GM12865 (cell line): ENCODE measurements at regions not wholly inside any gene's neighbourhood (a gene's known extent, or its start where the extent isn't known, plus 50 kb on each side); places are given as distances from the start of the nearest gene placed in this dataset.
"Not testable (repeated sequence)": the region's sequence is repeated elsewhere in the genome, so short reads cannot be mapped to it uniquely, and the experiment has no call there.

Source experiments
- DNase-seq: peaks from one replicate; pipeline ENCODE4 v3.0.0; 2010; ENCODE audit warnings: low read depth
- H3K4me3 ChIP-seq: 2 replicates; pipeline ENCODE4 v1.5.1; 2011; ENCODE audit warnings: mild to moderate bottlenecking, low read depth, low read length, control low read depth
- TF ChIP-seq, protein P1 (sequence below): IDR thresholded peaks from 2 replicates; pipeline ENCODE4 v1.5.1; 2011; ENCODE audit warnings: low read length, control low read depth, low read depth, inconsistent platforms; ENCODE audit not compliant: insufficient read depth; ENCODE audit errors: missing control alignments

DNA sequence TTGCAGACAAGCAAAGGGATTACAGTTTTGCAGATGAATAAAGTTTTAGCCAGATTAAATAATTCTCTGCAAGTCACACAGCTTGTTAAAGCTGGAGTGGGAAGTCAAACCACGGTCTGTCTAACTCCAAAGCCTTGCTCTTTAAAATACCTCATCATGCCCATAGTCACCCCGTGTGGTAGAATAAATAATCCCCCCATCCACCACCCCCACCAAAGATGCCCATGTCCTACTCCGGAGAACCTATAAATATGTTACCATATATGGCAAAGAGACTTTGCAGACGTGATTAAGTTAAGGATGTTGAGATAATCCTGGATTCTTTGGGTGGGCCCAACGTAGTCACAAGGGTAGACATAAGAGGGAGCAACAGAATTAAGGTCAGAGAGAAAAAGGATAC, 118.7 kb downstream of the BEND2 start:
- TF ChIP-seq, protein P1, sequence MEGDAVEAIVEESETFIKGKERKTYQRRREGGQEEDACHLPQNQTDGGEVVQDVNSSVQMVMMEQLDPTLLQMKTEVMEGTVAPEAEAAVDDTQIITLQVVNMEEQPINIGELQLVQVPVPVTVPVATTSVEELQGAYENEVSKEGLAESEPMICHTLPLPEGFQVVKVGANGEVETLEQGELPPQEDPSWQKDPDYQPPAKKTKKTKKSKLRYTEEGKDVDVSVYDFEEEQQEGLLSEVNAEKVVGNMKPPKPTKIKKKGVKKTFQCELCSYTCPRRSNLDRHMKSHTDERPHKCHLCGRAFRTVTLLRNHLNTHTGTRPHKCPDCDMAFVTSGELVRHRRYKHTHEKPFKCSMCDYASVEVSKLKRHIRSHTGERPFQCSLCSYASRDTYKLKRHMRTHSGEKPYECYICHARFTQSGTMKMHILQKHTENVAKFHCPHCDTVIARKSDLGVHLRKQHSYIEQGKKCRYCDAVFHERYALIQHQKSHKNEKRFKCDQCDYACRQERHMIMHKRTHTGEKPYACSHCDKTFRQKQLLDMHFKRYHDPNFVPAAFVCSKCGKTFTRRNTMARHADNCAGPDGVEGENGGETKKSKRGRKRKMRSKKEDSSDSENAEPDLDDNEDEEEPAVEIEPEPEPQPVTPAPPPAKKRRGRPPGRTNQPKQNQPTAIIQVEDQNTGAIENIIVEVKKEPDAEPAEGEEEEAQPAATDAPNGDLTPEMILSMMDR, result no peak
- H3K4me3 ChIP-seq, result no peak overlapping the region
- DNase-seq, result no peak

DNA sequence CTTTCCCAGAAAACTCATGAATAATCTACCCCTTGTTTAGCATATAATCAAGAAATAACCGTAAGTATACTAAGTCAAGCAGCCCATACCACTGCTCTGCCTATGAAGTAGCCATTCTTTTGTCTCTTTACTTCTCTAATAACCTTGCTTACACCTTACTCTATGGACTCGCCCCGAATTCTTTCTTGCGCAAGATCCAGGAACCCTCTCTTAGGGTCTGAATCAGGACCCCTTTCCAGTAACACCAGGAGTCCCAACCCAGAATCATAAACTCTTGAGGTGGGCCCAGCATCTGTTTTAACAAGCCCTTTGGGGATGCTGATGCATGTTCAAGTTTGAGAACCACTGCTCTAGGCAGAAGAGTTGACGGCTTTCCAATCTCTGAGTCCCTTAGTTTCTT, 119.6 kb downstream of the BEND2 start:
- TF ChIP-seq, protein P1, result no peak
- H3K4me3 ChIP-seq, result no peak overlapping the region
- no peak for DNase-seq

DNA sequence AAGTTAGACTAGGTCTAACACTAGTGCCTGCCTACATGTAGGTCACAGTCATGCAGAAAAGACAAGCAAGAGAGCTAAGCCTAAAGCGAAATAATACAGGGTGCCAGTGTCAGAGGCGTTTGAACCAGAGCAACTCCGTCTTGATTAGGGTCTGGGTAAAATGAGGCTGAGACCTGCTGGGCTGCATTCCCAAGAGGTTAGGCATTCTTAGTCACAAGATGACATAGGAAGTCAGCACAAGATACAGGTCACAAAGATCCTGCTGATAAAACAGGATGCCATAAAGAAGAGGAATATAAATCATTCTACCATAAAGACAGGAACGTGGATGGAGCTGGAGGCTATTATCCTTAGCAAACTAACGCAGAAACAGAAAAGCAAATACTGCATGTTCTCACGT, 120.9 kb downstream of the BEND2 start:
- no peak overlapping the region for H3K4me3 ChIP-seq
- no peak for DNase-seq
- TF ChIP-seq, protein P1, result no peak

GRCh38 chrX:18098763-18099162, 121.9 kb downstream of the BEND2 start:
- no peak overlapping the region for H3K4me3 ChIP-seq
- DNase-seq, result no peak

DNA sequence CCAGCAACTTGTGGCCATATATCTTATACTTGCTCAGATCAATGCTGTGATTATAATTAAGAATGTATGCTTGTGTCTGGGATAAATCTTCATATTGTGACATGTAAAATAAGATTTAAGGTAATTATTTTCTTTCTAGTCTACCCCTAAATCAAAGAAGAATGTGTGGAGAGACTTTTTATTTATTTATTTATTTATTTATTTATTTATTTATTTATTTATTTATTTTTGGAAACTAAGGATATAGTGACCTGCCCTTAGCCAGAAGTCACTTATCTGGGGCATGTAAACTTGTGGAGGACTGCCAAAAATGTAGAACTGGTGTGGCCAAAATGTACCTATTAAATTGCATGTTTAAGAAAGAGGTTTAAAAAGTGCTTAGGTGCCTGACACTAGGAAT, 144.3 kb downstream of the BEND2 start:
- H3K4me3 ChIP-seq, result no peak overlapping the region
- DNase-seq, result no peak
- TF ChIP-seq, protein P1, result no peak

More at GRCh38 chrX:18098763-18099162, 121.9 kb downstream of the BEND2 start:
- TF ChIP-seq, protein P1, result no peak

DNA sequence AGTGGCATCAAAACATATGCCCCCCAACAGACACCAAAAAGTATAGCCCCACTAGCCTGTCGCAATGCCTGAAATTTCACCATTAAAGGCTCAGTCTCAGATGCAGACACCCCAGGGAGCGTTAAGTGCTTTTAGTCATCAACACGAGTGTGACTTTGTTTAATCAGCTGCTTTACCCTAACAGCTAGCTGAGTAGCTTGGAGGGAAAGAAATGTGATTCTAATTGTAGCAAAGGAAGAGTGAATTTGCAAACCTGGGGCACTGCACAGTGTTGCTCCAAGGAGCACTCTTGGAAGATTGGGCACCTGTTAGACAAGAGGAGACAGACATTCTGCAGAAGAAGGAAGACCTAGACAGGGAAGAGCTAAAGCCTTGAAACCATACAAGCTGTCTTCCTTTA, 145.1 kb downstream of the BEND2 start:
- TF ChIP-seq, protein P1, result no peak
- H3K4me3 ChIP-seq, result no peak overlapping the region
- no peak for DNase-seq

DNA sequence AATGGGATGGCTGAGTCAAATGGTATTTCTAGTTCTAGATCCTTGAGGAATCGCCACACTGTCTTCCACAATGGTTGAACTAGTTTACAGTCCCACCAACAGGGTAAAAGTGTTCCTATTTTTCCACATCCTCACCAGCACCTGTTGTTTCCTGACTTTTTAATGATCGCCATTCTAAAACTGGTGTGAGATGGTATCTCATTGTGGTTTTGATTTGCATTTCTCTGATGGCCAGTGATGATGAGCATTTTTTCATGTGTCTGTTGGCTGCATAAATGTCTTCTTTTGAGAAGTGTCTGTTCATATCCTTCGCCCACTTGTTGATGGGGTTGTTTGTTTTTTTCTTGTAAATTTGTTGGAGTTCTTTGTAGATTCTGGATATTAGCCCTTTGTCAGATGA, 152.6 kb downstream of the BEND2 start:
- DNase-seq, H3K4me3 ChIP-seq: not testable (repeated sequence)
